ENCODE measurements at regions not wholly inside any gene's neighbourhood (a gene's known extent, or its start where the extent isn't known, plus 50 kb on each side); places are given as distances from the start of the nearest gene placed in this dataset.

- intact Hi-C loops (cut with micrococcal nuclease), result no loop called here
- no peaks in the 10 kb centered on the region for H3K79me2 ChIP-seq (ENCODE audit: insufficient read depth, low read length)
- H3K27ac ChIP-seq (ENCODE audit: low read depth, low read length), result no peak overlapping the region
- H3K27me3 ChIP-seq (ENCODE audit: insufficient read depth, low read length), result no peaks in the 10 kb centered on the region
- no peaks in the 10 kb centered on the region for H3K9me3 ChIP-seq (ENCODE audit: control insufficient read depth in 1 of 2, insufficient read depth in 1 of 2, low read depth in 1 of 2, low read length in 2 of 2)
- BruUV-seq (replicated peaks), result no TSS peak
- ATAC-seq (no peak), DNase-seq (ENCODE audit: low read depth, low spot score) (no peak)
- no peak overlapping the region for H2AFZ ChIP-seq (ENCODE audit: low read depth, low read length, poor library complexity, severe bottlenecking)
- no peaks in the 10 kb centered on the region for H3K9me2 ChIP-seq (ENCODE audit: insufficient read depth)
- no peak overlapping the region for H3K9ac ChIP-seq (ENCODE audit: low read length)
- ChIA-PET POLR2A (no interaction called here), CTCF (no interaction called here), RAD21 (ENCODE audit: low non-redundant PET in 1 of 2, low total read pairs in 2 of 2, uncharacterized antibody in 2 of 2, unreplicated experiment in 2 of 2) (no interaction called here)
- no peak overlapping the region for H3K4me3 ChIP-seq (replicated peaks in 1 of 2; ENCODE audit: low read depth in 1 of 2, low read length in 2 of 2)
- H4K20me1 ChIP-seq (ENCODE audit: insufficient read depth), result no peaks in the 10 kb centered on the region
- TF ChIP-seq FOSL1 (IDR thresholded peaks at IDR 0.05; ENCODE audit: low read depth) (no peak), CTCF (IDR thresholded peaks at IDR 0.05 in 2 of 3, conservative IDR thresholded peaks at IDR 0.05 in 1 of 3; ENCODE audit: borderline replicate concordance in 1 of 3, insufficient read depth in 1 of 3, low read depth in 2 of 3, low read length in 2 of 3) (no peak), RAD21 (IDR thresholded peaks at IDR 0.05; ENCODE audit: low read depth) (no peak), CEBPB (IDR thresholded peaks at IDR 0.05; ENCODE audit: low read depth) (no peak), EZH2phosphoT487 (IDR thresholded peaks at IDR 0.05; ENCODE audit: borderline replicate concordance) (no peak), ZFX (IDR thresholded peaks at IDR 0.05) (no peak), ATF3 (IDR thresholded peaks at IDR 0.05) (no peak)
- H3K4me2 ChIP-seq (ENCODE audit: low read length), result no peak overlapping the region
- H3K4me1 ChIP-seq (ENCODE audit: control insufficient read depth in 1 of 2, insufficient read depth in 2 of 2, low read length in 2 of 2), result no peaks in the 10 kb centered on the region
- no peaks in the 10 kb centered on the region for H3K36me3 ChIP-seq (ENCODE audit: control insufficient read depth in 1 of 2, insufficient read depth in 2 of 2, low read length in 2 of 2)
These were observed 386.6 kb upstream of the FGF16 start for GRCh38 chrX:77060572-77060971.

- Histone ChIP-seq H4K20me1 (ENCODE audit: insufficient read depth) (no peaks in the 10 kb centered on the region), H3K36me3 (ENCODE audit: control insufficient read depth in 1 of 2, insufficient read depth in 2 of 2, low read length in 2 of 2) (no peaks in the 10 kb centered on the region), H3K27ac (ENCODE audit: low read depth, low read length) (no peak overlapping the region), H3K27me3 (ENCODE audit: insufficient read depth, low read length) (no peaks in the 10 kb centered on the region), H3K4me3 (replicated peaks in 1 of 2; ENCODE audit: low read depth in 1 of 2, low read length in 2 of 2) (no peak overlapping the region), H3K4me1 (ENCODE audit: control insufficient read depth in 1 of 2, insufficient read depth in 2 of 2, low read length in 2 of 2) (no peaks in the 10 kb centered on the region), H2AFZ (ENCODE audit: low read depth, low read length, poor library complexity, severe bottlenecking) (no peak overlapping the region), H3K79me2 (ENCODE audit: insufficient read depth, low read length) (no peaks in the 10 kb centered on the region), H3K9ac (ENCODE audit: low read length) (no peak overlapping the region), H3K4me2 (ENCODE audit: low read length) (no peak overlapping the region), H3K9me2 (ENCODE audit: insufficient read depth) (no peaks in the 10 kb centered on the region), H3K9me3 (ENCODE audit: control insufficient read depth in 1 of 2, insufficient read depth in 1 of 2, low read depth in 1 of 2, low read length in 2 of 2) (no peaks in the 10 kb centered on the region)
- CTCF ChIA-PET, result no interaction called here
- RAD21 ChIA-PET (ENCODE audit: low non-redundant PET in 1 of 2, low total read pairs in 2 of 2, uncharacterized antibody in 2 of 2, unreplicated experiment in 2 of 2), result no interaction called here
- DNase-seq (ENCODE audit: low read depth, low spot score), result no peak
- intact Hi-C loops (cut with micrococcal nuclease), result no loop called here
- ATAC-seq, result no peak
- POLR2A ChIA-PET, result no interaction called here
- no peak for TF ChIP-seq REST (IDR thresholded peaks at IDR 0.05; ENCODE audit: low read depth)
- TF ChIP-seq POLR2A (IDR thresholded peaks at IDR 0.05; ENCODE audit: borderline replicate concordance, extremely low read depth, insufficient read depth, insufficient read length), result no peak
- no peak for TF ChIP-seq ZFX (IDR thresholded peaks at IDR 0.05)
- BruUV-seq (replicated peaks), result no TSS peak
These were observed 386.2 kb upstream of the FGF16 start for GRCh38 chrX:77061022-77061421.
